Ovary (tissue), 7 donors: ENCODE measurements at regions not wholly inside any gene's neighbourhood (a gene's known extent, or its start where the extent isn't known, plus 50 kb on each side); places are given as distances from the start of the nearest gene placed in this dataset.

ENCODE experiments used
- DNase-seq, 5 donors: peaks; one replicate each; pipeline ENCODE4 v3.0.0-alpha.2; 2019 to 2020
- H3K27ac ChIP-seq, 2 donors: fragments of 200-600 bp; one replicate each; pipeline versions ENCODE4 v1.5.1 to v1.8.0; 2019 to 2022
- H3K27me3 ChIP-seq: fragments of 200-600 bp; one replicate; pipeline ENCODE4 v1.8.0; 2022
- H3K36me3 ChIP-seq: fragments of 200-600 bp; sonication (generic); one replicate; pipeline ENCODE4 v1.5.1; 2019
- H3K4me1 ChIP-seq: one replicate; pipeline ENCODE4 v1.8.1; 2013; ENCODE audit warnings: mild to moderate bottlenecking, moderate library complexity; ENCODE audit not compliant: insufficient read depth
- H3K4me3 ChIP-seq: fragments of 200-600 bp; sonication (generic); one replicate; pipeline ENCODE4 v1.5.1; 2017
- H3K9me3 ChIP-seq, 2 donors: fragments of 200-600 bp in 1 of 2; sonication (generic) in 1 of 2; one replicate each; pipeline versions ENCODE4 v1.5.1 to v1.8.1; 2013 to 2019; ENCODE audit warnings: mild to moderate bottlenecking in 1 of 2, moderate library complexity in 1 of 2
- CTCF ChIP-seq, 3 donors: fragments of 450-650 bp in 2 of 3; fragments of 200-600 bp in 1 of 3; IDR thresholded peaks; one replicate each; pipeline versions ENCODE4 v1.5.1 to v1.8.0; 2016 to 2022; ENCODE audit warnings: antibody characterized with exemption in 3 of 3, mild to moderate bottlenecking in 1 of 3
- EP300 ChIP-seq: sonication (generic); formaldehyde crosslinking; IDR thresholded peaks from one replicate; pipeline ENCODE4 v1.6.1; 2017; ENCODE audit warnings: antibody characterized with exemption
- POLR2A ChIP-seq: fragments of 450-650 bp; IDR thresholded peaks from one replicate; pipeline ENCODE4 v1.6.1; 2017; ENCODE audit warnings: antibody characterized with exemption, mild to moderate bottlenecking, moderate library complexity
- WGBS, 3 donors: extraction: QIAGEN DNeasy Blood & Tissue Kit in 1 of 3; methylation state at CpG; one replicate each; pipeline versions ENCODE4 v1.1.5 to v1.1.7; 2013 to 2017; 5-methylcytosine and 5-hydroxymethylcytosine counted together
- intact Hi-C, 4 donors: fragments of 100-400 bp; cut with DNase I; formaldehyde crosslinking; loops; one replicate each; pipeline versions ENCODE4 v1.11.0 to v1.15.1; 2022 to 2023
- donor health status: DM: no; HTN: no; CAD: no; lungs with moderate emphysema.
- donor health status: DM: no; HTN: no; CAD: no.
- donor health status: Bipolar disorder and iron deficiency.
- donor health status: DM: no; HTN: no; CAD: no.
- donor health status: DM: yes; HTN: yes; CAD: no.

DNA sequence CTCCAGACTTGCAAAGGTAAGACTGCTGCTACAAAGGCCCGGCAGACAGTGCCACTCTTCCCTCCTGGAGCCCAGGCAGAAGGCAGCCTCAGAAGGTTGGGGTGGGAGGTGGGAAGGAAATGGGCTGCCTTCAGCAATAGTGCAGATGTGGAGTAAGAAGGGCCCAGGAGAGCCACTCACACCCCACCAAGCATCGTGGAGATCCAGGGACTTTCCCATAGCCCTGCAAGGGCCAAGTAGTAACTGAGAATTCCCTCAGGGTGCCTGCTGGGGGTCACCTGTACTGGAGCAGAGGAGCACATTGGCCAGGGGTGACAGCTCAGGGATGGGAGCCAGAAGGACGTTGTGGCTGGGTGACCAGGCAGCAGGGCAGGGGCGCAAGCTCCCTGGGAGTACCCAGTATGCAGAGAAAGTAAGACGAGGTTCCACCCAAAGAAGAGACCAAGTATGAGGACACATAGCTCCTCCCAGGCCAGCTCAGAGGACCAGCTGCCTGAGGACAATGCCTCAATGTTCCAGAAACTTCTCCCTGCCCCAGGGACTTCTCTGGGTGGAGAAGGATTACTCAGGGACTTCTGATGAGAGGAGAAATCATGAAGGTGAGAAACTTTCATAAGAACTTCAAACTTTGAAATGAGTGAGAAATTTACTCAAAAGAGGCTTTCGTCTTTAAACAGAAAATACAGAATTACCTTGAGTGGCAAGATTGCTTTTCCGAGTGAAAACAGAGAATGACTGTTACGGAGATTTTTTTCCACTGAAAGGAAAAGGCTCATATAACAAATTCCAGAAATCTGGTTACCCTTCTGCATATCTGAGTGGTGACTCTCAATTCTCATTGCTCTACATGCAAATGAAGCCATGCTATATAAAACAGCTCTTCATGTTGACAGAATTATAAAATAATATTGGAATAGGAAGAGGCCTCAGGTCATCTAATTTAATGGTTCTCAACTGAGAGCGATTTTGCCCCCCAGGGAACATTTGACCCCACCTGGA, 87.9 kb upstream of the TRIO start:
- Histone ChIP-seq H3K4me1 (no peaks in the 10 kb centered on the region), H3K9me3 (no peaks in the 10 kb centered on the region), H3K27ac (no peak overlapping the region), H3K27me3 (no peaks in the 10 kb centered on the region), H3K36me3 (no peaks in the 10 kb centered on the region), H3K4me3 (no peak overlapping the region)
- WGBS, 3 donors = 72 to 76% (median 75%) methylated on average over 9 of the region's 9 CpGs
- TF ChIP-seq EP300 (no peak), POLR2A (no peak), CTCF (IDR thresholded peaks at IDR 0.05) (no peak)
- intact Hi-C loops = no loop called here
- DNase-seq = no peak

DNA sequence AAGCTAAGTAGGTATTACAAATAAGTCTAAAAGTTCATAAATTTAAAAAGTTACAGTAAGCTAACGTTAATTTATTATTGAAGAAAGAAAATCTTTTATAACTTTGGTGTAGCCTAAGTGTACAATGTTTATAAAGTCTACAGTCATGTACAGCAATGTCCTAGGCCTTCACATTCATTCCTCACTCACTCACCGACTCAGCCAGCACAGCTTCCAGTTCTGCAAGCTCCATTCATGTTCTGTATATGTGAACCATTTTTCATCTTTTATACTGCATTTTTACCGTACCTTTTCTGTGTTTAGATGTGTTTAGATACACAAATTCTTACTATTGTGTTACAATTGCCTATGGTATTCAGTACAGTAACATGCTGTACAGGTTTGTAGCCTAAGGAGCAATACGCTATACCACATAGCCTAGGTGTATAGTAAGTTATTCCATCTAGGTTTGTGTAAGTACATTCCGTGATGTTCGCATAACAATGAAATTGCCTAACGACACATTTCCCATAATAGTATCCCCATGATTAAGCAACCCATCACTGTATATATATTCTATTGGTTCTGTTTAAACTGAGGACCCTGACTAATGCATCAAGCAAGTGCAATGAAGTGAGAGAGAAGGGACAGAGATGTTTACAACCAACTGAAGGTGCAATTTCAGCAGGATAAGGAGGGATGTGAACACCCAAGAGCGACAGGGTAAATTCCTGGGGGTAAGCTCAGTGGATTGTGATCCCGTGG, 88.9 kb upstream of the TRIO start:
- no peak overlapping the region for H3K27ac ChIP-seq
- intact Hi-C loops = no loop called here
- H3K27me3 ChIP-seq = no peaks in the 10 kb centered on the region
- no peak overlapping the region for H3K4me3 ChIP-seq
- no peaks in the 10 kb centered on the region for H3K4me1 ChIP-seq
- TF ChIP-seq EP300 (no peak), CTCF (IDR thresholded peaks at IDR 0.05) (no peak), POLR2A (no peak)
- no peaks in the 10 kb centered on the region for H3K9me3 ChIP-seq
- H3K36me3 ChIP-seq = no peaks in the 10 kb centered on the region
- no peak for DNase-seq
- 84 to 93% (median 92%) methylated on average over 9 of the region's 9 CpGs for WGBS, 3 donors

DNA sequence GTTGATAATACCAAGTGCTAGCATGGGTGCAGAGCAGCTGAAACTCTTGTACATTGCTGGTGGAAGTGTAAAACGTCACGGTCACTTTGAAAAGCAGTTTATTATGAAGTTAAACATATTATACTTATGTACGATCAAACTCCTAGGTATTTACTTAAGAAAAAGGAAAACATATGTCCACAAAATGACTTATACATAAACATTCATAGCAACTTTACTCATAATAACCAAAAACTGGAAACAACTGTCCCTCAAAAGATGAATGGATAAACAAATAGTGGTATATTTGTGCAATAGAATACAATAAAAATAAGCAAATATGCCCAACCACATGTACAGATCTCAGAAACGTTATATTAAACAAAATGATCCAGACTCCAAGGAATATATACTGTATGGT, 92.3 kb upstream of the TRIO start:
- Histone ChIP-seq H3K4me1 (no peaks in the 10 kb centered on the region), H3K4me3 (no peak overlapping the region), H3K36me3 (no peaks in the 10 kb centered on the region), H3K27ac (no peak overlapping the region), H3K9me3 (no peaks in the 10 kb centered on the region), H3K27me3 (no peaks in the 10 kb centered on the region)
- intact Hi-C loops = no loop called here
- WGBS, 3 donors = 21 to 41% (median 23%) methylated on average over 4 of the region's 4 CpGs
- TF ChIP-seq EP300 = no peak
- TF ChIP-seq CTCF (IDR thresholded peaks at IDR 0.05) = no peak
- TF ChIP-seq POLR2A = no peak
- DNase-seq = no peak

DNA sequence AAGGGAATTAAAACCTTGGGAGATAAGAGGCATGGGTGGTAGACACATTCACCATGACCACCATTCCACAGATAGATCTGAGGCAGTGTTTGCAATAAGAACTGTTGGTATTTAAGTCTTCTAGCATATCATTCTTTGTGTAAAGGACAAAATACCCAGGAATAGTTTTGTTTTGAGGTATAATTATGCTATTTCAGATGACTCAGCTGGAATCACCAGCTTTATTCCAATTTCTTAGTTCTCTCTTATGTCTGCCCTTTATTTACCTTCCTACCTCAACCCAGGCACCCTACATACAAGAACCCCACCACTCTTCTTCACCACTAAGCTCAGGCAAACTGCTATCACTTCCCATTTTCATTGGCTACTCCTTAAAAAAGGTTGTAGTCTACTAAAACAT, 94.7 kb upstream of the TRIO start:
- no peak overlapping the region for H3K27ac ChIP-seq
- intact Hi-C loops = no loop called here
- TF ChIP-seq EP300 (no peak), POLR2A (no peak), CTCF (IDR thresholded peaks at IDR 0.05) (no peak)

More for the DNA sequence above, 94.7 kb upstream of the TRIO start:
- no peaks in the 10 kb centered on the region for H3K4me1 ChIP-seq
- H3K36me3 ChIP-seq = no peaks in the 10 kb centered on the region
- DNase-seq = no peak
- no peaks in the 10 kb centered on the region for H3K9me3 ChIP-seq
- no peaks in the 10 kb centered on the region for H3K27me3 ChIP-seq
- no peak overlapping the region for H3K4me3 ChIP-seq
